Mucosa of gallbladder (tissue), 1 donor: ENCODE measurements at regions not wholly inside any gene's neighbourhood (a gene's known extent, or its start where the extent isn't known, plus 50 kb on each side); places are given as distances from the start of the nearest gene placed in this dataset.

Source experiments
- DNase-seq: peaks from one replicate; pipeline ENCODE4 v3.0.0-alpha.2; 2020; ENCODE audit warnings: low spot score
- donor health status: DM: no; HTN: no; CAD: no.

DNA sequence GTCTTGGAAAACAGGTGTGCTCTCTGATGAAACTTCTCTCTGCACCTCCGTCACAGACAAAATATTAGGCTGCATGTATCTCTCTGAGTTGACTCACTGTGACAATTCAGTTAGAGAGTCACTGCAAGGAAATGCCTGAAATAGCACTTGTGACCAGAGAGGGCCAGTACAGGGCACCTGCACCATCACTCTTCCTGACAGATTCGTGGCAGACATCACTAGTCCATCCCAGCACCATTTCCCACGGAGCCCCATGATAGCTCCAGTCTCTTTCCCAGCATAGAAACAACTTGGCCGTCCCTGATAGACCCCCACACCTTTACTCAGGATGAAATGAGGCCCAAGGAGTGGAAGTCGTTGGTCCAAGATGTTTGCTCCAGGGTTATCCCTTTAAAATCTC lies 73.3 kb upstream of the ISX start:
- DNase-seq = no peak

DNA sequence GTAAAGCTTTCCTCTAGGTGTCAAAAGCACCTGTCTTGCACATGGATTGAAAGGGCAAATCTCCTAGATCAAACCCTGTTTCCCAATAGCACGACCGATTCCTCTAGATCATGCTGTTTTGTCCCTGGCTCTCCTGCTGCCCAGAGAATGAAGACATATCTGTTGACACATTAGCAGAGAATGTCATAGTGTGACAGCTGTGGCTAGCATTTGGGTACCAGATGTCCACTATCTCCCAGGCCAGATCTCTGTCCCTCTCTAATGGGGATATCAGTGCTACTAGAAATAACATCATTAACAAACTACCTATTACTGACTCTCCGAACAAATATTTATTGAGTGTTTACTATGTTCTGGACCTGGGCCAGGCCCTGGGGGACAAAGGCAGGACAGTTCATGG lies 72.4 kb upstream of the ISX start:
- no peak for DNase-seq

DNA sequence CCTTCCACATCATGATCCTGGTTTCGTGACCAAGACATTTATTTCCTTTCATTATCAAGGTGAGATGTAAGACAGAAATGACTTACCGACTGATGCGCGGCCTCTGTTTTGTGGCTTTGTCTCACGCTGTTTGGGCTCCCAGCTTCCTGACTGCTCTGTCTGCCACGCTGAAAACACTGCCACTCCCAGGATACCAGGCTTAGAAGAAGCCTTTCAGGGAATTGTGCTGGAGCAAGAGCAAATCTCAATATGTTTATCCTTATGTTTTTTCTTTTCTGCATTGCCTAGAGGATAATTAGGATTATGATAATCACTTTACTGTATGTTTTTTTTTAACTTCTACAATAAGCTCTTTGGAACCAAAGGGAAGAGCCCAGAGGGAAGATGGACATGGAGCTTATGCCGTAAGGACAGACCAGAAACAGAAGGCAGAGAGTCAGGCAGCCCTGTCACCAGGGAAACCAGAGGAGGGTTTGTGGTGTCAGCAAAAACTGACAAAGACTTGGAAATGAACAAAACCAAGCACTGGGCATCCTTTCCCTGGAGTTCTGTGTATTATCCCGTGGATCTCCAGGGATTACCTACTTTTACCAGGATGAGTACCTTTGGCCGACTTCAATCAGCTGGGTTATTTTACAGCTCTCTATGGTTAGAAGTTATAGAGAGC lies 68.2 kb upstream of the ISX start:
- DNase-seq = no peak

DNA sequence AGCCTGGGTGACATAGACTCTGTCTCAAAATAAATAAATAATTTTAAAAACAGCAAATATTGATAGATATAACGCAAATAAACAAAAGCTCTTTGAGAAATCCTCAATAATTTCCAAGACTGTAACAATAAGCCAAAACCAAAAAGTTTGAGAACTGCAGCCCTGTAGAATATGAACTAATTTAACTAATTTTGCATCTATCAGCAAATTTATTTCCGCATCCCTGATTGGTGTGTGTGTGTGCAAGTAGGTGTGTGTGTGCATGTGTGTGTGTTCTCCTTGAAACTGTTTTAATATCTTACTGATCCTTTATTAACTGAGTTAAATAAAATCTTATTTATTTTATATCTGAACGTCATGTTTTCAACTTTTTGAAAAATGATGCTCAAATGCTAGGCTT lies 67.0 kb upstream of the ISX start:
- DNase-seq = no peak

DNA sequence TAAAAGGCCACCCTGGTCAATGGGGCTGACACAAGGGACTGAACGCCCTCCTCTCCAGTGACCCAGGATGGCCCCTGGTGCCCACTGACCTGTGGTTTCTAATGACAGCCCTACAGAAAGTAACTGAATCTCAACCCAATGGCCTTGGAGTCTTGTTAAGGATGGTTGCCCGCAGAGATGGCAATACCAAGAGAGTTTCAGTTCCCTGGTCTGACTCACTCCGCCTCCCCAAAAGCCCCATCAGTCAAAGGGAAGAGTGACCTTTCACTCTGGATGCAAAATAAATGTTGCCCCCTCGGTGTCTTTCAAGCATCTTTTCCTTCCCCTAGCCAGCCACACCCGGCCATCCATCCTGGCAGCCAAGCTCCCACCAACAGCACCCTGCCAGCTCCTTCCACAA lies 57.7 kb upstream of the ISX start:
- DNase-seq = no peak

DNA sequence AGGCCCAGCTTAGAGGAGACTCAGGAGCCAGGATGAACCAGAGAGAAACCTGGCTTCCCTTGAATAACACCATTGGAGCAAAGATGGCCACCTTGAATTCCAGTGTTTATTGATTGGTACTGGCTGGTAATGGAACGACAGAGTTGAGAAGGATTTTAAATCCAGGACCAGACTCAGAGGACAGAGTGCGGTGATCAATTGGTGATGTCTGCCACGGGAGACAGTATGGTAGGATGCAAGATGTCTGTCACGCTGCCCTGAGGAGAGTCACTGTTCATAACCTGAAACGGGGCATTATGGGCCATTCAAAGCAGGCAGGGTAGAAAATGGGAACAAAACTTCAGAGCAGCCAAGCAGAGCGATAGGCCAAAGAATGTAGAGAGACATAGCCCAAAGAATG lies 55.4 kb upstream of the ISX start:
- DNase-seq = no peak

DNA sequence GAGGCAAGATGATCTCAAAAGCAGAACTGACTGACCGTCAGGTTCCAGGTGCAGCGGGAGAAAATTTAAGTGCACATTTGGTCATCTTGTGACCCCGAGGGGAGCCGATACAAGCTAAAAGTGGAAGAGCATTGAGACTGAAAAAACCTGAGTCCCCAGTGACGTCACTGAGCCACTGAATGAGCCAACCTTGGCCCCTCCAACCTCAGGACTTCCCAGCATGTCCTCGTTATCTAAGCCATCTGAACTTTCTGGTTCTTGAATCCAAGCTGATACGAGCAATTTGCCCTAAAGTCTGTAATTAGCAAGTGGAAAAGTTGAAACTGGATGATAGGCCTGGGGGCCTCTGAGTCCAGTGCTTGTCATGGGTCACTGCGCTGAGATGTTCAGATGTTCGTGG lies 51.1 kb upstream of the ISX start:
- no peak for DNase-seq
